ENCODE measurements at regions not wholly inside any gene's neighbourhood (a gene's known extent, or its start where the extent isn't known, plus 50 kb on each side); places are given as distances from the start of the nearest gene placed in this dataset.

GRCh38 chr17:69883120-69883519 lies 191.9 kb upstream of the KCNJ16 start:
- Histone ChIP-seq H3K4me3 (ENCODE audit: low read depth, low read length) (no peak overlapping the region), H3K27me3 (ENCODE audit: control insufficient read depth, insufficient read depth, low read length) (no peaks in the 10 kb centered on the region), H3K27ac (no peak overlapping the region), H3K36me3 (ENCODE audit: control insufficient read depth, insufficient read depth, low read length) (no peaks in the 10 kb centered on the region), H3K9me3 (ENCODE audit: control insufficient read depth, low read length) (no peaks in the 10 kb centered on the region), H3K9ac (no peak overlapping the region), H3K4me1 (no peaks in the 10 kb centered on the region), H3K79me2 (no peaks in the 10 kb centered on the region), H3K4me2 (ENCODE audit: low read length) (no peak overlapping the region), H2AFZ (no peak overlapping the region)
- no peak for TF ChIP-seq CTCF (IDR thresholded peaks at IDR 0.05)

GRCh38 chr17:69884356-69884755 lies 190.7 kb upstream of the KCNJ16 start:
- H3K4me1 ChIP-seq: no peaks in the 10 kb centered on the region
- TF ChIP-seq CTCF (IDR thresholded peaks at IDR 0.05): no peak
- H2AFZ ChIP-seq: no peak overlapping the region
- H3K36me3 ChIP-seq (ENCODE audit: control insufficient read depth, insufficient read depth, low read length): no peaks in the 10 kb centered on the region
- no peaks in the 10 kb centered on the region for H3K27me3 ChIP-seq (ENCODE audit: control insufficient read depth, insufficient read depth, low read length)
- H3K27ac ChIP-seq: no peak overlapping the region
- H3K9me3 ChIP-seq (ENCODE audit: control insufficient read depth, low read length): no peaks in the 10 kb centered on the region
- H3K79me2 ChIP-seq: no peaks in the 10 kb centered on the region
- no peak overlapping the region for H3K4me2 ChIP-seq (ENCODE audit: low read length)
- no peak overlapping the region for H3K4me3 ChIP-seq (ENCODE audit: low read depth, low read length)
- no peak overlapping the region for H3K9ac ChIP-seq

- TF ChIP-seq CTCF (IDR thresholded peaks at IDR 0.05): no peak
- Histone ChIP-seq H3K79me2 (no peaks in the 10 kb centered on the region), H3K4me3 (ENCODE audit: low read depth, low read length) (no peak overlapping the region), H3K27me3 (ENCODE audit: control insufficient read depth, insufficient read depth, low read length) (no peaks in the 10 kb centered on the region), H3K9me3 (ENCODE audit: control insufficient read depth, low read length) (no peaks in the 10 kb centered on the region), H3K4me2 (ENCODE audit: low read length) (no peak overlapping the region), H3K27ac (no peak overlapping the region), H3K9ac (no peak overlapping the region), H2AFZ (no peak overlapping the region), H3K4me1 (no peaks in the 10 kb centered on the region), H3K36me3 (ENCODE audit: control insufficient read depth, insufficient read depth, low read length) (no peaks in the 10 kb centered on the region)
Measured at GRCh38 chr17:69884846-69885245, 190.2 kb upstream of the KCNJ16 start.

- Histone ChIP-seq H3K36me3 (ENCODE audit: control insufficient read depth, insufficient read depth, low read length) (no peaks in the 10 kb centered on the region), H3K4me2 (ENCODE audit: low read length) (no peak overlapping the region), H3K4me1 (no peaks in the 10 kb centered on the region), H3K9ac (no peak overlapping the region), H2AFZ (no peak overlapping the region), H3K27ac (no peak overlapping the region), H3K9me3 (ENCODE audit: control insufficient read depth, low read length) (no peaks in the 10 kb centered on the region), H3K4me3 (ENCODE audit: low read depth, low read length) (no peak overlapping the region), H3K27me3 (ENCODE audit: control insufficient read depth, insufficient read depth, low read length) (no peaks in the 10 kb centered on the region), H3K79me2 (no peaks in the 10 kb centered on the region)
- TF ChIP-seq CTCF (IDR thresholded peaks at IDR 0.05): no peak
Measured at GRCh38 chr17:69898601-69899000, 176.4 kb upstream of the KCNJ16 start.

DNA sequence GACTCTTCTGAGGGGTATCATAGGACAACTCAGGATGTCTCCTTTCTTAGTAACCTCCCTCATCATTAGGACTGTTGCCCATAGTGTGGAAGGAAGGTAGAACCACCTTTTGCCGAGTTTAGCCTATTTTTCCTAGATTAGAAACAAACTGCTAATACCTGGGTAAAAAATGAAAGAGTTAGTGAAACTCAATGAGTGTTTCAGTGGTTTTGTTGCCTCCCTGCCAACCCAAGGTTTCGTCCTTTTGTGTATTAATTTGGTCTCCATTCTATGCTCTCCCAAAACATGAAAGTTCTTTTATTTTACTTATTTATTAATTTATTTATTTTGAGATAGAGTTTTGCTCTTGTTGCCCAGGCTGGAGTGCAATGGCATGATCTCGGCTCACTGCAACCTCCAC lies 174.9 kb upstream of the KCNJ16 start:
- Histone ChIP-seq H2AFZ (no peak overlapping the region), H3K9ac (no peak overlapping the region), H3K27ac (no peak overlapping the region), H3K4me2 (ENCODE audit: low read length) (no peak overlapping the region), H3K4me3 (ENCODE audit: low read depth, low read length) (no peak overlapping the region), H3K27me3 (ENCODE audit: control insufficient read depth, insufficient read depth, low read length) (no peaks in the 10 kb centered on the region), H3K79me2 (no peaks in the 10 kb centered on the region), H3K4me1 (no peaks in the 10 kb centered on the region), H3K36me3 (ENCODE audit: control insufficient read depth, insufficient read depth, low read length) (no peaks in the 10 kb centered on the region), H3K9me3 (ENCODE audit: control insufficient read depth, low read length) (no peaks in the 10 kb centered on the region)
- no peak for TF ChIP-seq CTCF (IDR thresholded peaks at IDR 0.05)
